ENCODE measurements at regions not wholly inside any gene's neighbourhood (a gene's known extent, or its start where the extent isn't known, plus 50 kb on each side); places are given as distances from the start of the nearest gene placed in this dataset.

DNA sequence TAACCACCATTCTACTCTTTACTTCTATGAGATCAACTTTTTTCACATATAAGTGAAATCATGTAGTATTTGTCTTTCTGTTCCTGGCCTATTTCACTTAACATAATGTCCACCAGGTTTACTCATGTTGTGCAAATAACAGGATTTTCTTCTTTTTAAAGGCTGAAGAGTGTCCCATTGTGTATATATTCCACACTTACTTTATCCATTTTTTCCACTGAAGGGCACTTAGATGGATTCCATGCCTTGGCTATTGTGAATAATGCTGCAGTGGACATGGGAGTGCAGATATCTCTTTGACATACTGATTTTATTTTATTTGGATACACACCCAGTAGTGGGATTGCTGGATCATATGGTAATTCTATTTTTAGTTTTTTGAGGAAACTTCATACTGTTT is 181.1 kb upstream of the HMGA2 start:
- Histone ChIP-seq H3K36me3 (no peaks in the 10 kb centered on the region), H3K9me3 (no peaks in the 10 kb centered on the region), H3K4me3 (no peak overlapping the region), H3K4me1 (no peaks in the 10 kb centered on the region), H3K27ac (no peak overlapping the region), H3K27me3 (no peaks in the 10 kb centered on the region)
- DNase-seq (ENCODE audit: low spot score in 2 of 2) = no peak
- intact Hi-C loops (cut with DNase I; ENCODE audit: low total_unique reads) = no loop called here
- TF ChIP-seq POLR2AphosphoS5 (IDR thresholded peaks at IDR 0.05) = no peak
- no peak for TF ChIP-seq CTCF (IDR thresholded peaks at IDR 0.05)
- TF ChIP-seq POLR2A (IDR thresholded peaks at IDR 0.05) = no peak

- no peak for DNase-seq (ENCODE audit: low spot score in 2 of 2)
- Histone ChIP-seq H3K27ac (no peak overlapping the region), H3K4me1 (no peaks in the 10 kb centered on the region), H3K4me3 (no peak overlapping the region), H3K36me3 (no peaks in the 10 kb centered on the region), H3K27me3 (no peaks in the 10 kb centered on the region), H3K9me3 (no peaks in the 10 kb centered on the region)
- intact Hi-C loops (cut with DNase I; ENCODE audit: low total_unique reads) = no loop called here
- TF ChIP-seq POLR2A (IDR thresholded peaks at IDR 0.05) (no peak), CTCF (IDR thresholded peaks at IDR 0.05) (no peak), POLR2AphosphoS5 (IDR thresholded peaks at IDR 0.05) (no peak)
Observed at GRCh38 chr12:65643595-65644386, 180.5 kb upstream of the HMGA2 start.

DNA sequence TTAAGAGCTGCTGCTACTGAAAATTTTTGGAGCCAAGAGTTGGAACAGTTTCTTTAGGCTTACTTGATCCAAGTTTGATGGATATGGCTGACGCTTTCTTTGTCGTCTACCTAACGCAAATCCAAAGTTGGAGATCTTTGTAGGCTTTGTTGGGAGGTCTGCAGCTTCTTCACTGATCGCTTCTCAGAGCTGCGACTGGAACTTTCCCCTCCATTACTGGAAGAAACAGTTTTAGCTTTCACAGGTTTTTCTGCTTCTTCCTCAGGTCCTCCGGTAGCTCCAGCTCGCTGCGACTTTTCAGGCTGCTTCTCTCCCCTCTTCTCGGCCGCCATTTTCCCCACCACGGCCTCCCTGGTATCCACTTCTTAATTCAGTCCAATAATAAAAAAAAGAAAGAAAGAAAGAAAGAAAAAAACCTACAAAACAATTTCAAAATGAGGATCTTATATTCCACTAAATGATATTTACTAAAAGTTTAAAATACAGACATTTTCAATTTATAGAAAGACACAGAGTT is 178.1 kb upstream of the HMGA2 start:
- no peak for TF ChIP-seq CTCF (IDR thresholded peaks at IDR 0.05)
- TF ChIP-seq POLR2A (IDR thresholded peaks at IDR 0.05) = no peak
- TF ChIP-seq POLR2AphosphoS5 (IDR thresholded peaks at IDR 0.05) = no peak
- H3K4me1 ChIP-seq = no peaks in the 10 kb centered on the region
- no peak for DNase-seq (ENCODE audit: low spot score in 2 of 2)
- H3K4me3 ChIP-seq = no peak overlapping the region
- H3K9me3 ChIP-seq = no peaks in the 10 kb centered on the region
- intact Hi-C loops (cut with DNase I; ENCODE audit: low total_unique reads) = no loop called here
- no peaks in the 10 kb centered on the region for H3K27me3 ChIP-seq
- no peaks in the 10 kb centered on the region for H3K36me3 ChIP-seq
- H3K27ac ChIP-seq = no peak overlapping the region

DNA sequence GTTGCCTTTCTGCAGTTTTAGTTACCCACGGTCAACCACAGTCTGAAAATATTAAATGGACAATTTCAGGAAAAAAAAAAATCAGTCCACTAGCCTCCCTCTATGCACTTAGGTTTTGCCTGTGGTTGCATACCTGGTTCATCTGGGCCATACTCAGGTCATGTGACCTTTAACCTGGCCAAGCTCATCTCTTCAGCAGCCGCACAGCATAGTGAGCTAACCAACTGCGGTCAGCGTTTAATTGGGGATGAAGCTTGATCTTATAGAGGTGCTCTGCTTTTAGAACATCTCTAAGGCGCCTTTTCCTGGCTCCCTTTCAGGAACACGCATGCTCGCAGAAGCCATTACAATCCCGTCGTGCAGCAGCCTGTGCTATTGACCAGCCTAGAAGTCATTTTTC is 177.2 kb upstream of the HMGA2 start:
- Histone ChIP-seq H3K4me3 (no peak overlapping the region), H3K27me3 (no peaks in the 10 kb centered on the region), H3K27ac (no peak overlapping the region), H3K4me1 (no peaks in the 10 kb centered on the region), H3K36me3 (no peaks in the 10 kb centered on the region), H3K9me3 (no peaks in the 10 kb centered on the region)
- no peak for DNase-seq (ENCODE audit: low spot score in 2 of 2)
- TF ChIP-seq POLR2A (IDR thresholded peaks at IDR 0.05) (no peak), CTCF (IDR thresholded peaks at IDR 0.05) (no peak), POLR2AphosphoS5 (IDR thresholded peaks at IDR 0.05) (no peak)
- intact Hi-C loops (cut with DNase I; ENCODE audit: low total_unique reads) = no loop called here

DNA sequence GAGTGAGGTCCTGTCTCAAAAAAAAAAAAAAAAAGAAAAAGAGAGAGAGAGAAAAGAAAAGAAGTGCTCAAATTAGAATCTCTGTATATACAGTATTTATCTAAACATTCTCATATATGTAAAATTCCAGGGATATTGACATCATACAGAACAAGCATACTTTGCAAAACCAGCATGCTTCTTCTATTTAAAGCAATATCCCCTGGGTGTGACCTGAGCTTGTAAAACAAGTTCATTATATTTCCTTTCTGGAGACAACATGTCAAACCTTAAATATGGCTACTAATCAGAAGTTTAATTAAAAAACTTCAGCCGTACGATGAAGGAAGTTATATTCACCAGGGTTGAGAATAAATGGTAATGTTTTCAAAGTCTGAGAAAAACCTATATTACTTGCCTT is 175.8 kb upstream of the HMGA2 start:
- Histone ChIP-seq H3K27me3 (no peaks in the 10 kb centered on the region), H3K9me3 (no peaks in the 10 kb centered on the region), H3K4me3 (no peak overlapping the region), H3K4me1 (no peaks in the 10 kb centered on the region), H3K27ac (no peak overlapping the region), H3K36me3 (no peaks in the 10 kb centered on the region)
- TF ChIP-seq POLR2AphosphoS5 (IDR thresholded peaks at IDR 0.05) = no peak
- no peak for TF ChIP-seq CTCF (IDR thresholded peaks at IDR 0.05)
- TF ChIP-seq POLR2A (IDR thresholded peaks at IDR 0.05) = no peak
- intact Hi-C loops (cut with DNase I; ENCODE audit: low total_unique reads) = no loop called here
- DNase-seq (ENCODE audit: low spot score in 2 of 2) = no peak
